ENCODE measurements at regions not wholly inside any gene's neighbourhood (a gene's known extent, or its start where the extent isn't known, plus 50 kb on each side); places are given as distances from the start of the nearest gene placed in this dataset.

- Histone ChIP-seq H3K4me3 (replicated peaks in 1 of 3; ENCODE audit: insufficient read depth in 1 of 3, low read depth in 2 of 3, low read length in 3 of 3) (no peak overlapping the region), H3K9me3 (ENCODE audit: low read length) (no peaks in the 10 kb centered on the region), H3K27ac (ENCODE audit: extremely low read length, insufficient read depth, low read length) (no peak overlapping the region), H3K79me2 (ENCODE audit: insufficient read depth, low read length) (no peaks in the 10 kb centered on the region), H4K20me1 (ENCODE audit: insufficient read depth, low read length) (no peaks in the 10 kb centered on the region), H2AFZ (ENCODE audit: low read length) (no peak overlapping the region), H3K4me1 (ENCODE audit: insufficient read depth, low read length) (no peaks in the 10 kb centered on the region), H3K4me2 (ENCODE audit: low read depth, low read length) (no peak overlapping the region), H3K9ac (ENCODE audit: insufficient read depth, low read depth, low read length) (no peak overlapping the region), H3K27me3 (ENCODE audit: control insufficient read depth in 1 of 2, insufficient read depth in 2 of 2, low read length in 2 of 2) (no peaks in the 10 kb centered on the region), H3K36me3 (replicated peaks in 1 of 2; ENCODE audit: control insufficient read depth in 1 of 2, insufficient read depth in 2 of 2, low read length in 2 of 2) (no peaks in the 10 kb centered on the region)
- ATAC-seq, result no peak
- ChIA-PET POLR2A (no interaction called here), CTCF (ENCODE audit: low intra/inter-chr PET ratio, low total read pairs) (no interaction called here)
- in situ Hi-C loops (cut with HindIII; ENCODE audit: extremely low pct_ligation_motif_present, low pct_unique_long_range_greater_than_20kb) (no loop called here), intact Hi-C loops (cut with micrococcal nuclease; ENCODE audit: unreplicated experiment) (no loop called here)
- FAIRE-seq, result no peak
- BruUV-seq (replicated peaks), result no TSS peak
- DNase-seq (ENCODE audit: low spot score), result no peak
- WGBS (ENCODE audit: low lambda C conversion rate), result 0% methylated on average over 3 of the region's 3 CpGs
- TF ChIP-seq KLF6 (CRISPR knock-in tag; IDR thresholded peaks at IDR 0.05) (no peak), RNF2 (conservative IDR thresholded peaks at IDR 0.05; ENCODE audit: low read depth) (no peak), GZF1 (CRISPR knock-in tag; IDR thresholded peaks at IDR 0.05) (no peak), TEAD3 (CRISPR knock-in tag; optimal IDR thresholded peaks at IDR 0.05; ENCODE audit: borderline replicate concordance) (no peak), EP300 (IDR thresholded peaks at IDR 0.05; ENCODE audit: low read depth in 2 of 2, low read length in 2 of 2) (no peak), EP300 (CRISPR knock-in tag; IDR thresholded peaks at IDR 0.05; ENCODE audit: borderline replicate concordance) (no peak), ZFP37 (CRISPR knock-in tag; IDR thresholded peaks at IDR 0.05; ENCODE audit: borderline replicate concordance) (no peak), NR2F2 (IDR thresholded peaks at IDR 0.05; ENCODE audit: borderline replicate concordance, low read depth) (no peak), BCL3 (CRISPR knock-in tag; IDR thresholded peaks at IDR 0.05) (no peak), RXRA (CRISPR knock-in tag; IDR thresholded peaks at IDR 0.05) (no peak), ZNF792 (CRISPR knock-in tag; IDR thresholded peaks at IDR 0.05) (no peak), DMTF1 (CRISPR knock-in tag; IDR thresholded peaks at IDR 0.05) (no peak), BHLHE40 (IDR thresholded peaks at IDR 0.05; ENCODE audit: low read length) (no peak), GRHL1 (CRISPR knock-in tag; conservative IDR thresholded peaks at IDR 0.05) (no peak), ZNF737 (CRISPR knock-in tag; IDR thresholded peaks at IDR 0.05; ENCODE audit: borderline replicate concordance) (no peak)
- TF ChIP-seq, protein P1, sequence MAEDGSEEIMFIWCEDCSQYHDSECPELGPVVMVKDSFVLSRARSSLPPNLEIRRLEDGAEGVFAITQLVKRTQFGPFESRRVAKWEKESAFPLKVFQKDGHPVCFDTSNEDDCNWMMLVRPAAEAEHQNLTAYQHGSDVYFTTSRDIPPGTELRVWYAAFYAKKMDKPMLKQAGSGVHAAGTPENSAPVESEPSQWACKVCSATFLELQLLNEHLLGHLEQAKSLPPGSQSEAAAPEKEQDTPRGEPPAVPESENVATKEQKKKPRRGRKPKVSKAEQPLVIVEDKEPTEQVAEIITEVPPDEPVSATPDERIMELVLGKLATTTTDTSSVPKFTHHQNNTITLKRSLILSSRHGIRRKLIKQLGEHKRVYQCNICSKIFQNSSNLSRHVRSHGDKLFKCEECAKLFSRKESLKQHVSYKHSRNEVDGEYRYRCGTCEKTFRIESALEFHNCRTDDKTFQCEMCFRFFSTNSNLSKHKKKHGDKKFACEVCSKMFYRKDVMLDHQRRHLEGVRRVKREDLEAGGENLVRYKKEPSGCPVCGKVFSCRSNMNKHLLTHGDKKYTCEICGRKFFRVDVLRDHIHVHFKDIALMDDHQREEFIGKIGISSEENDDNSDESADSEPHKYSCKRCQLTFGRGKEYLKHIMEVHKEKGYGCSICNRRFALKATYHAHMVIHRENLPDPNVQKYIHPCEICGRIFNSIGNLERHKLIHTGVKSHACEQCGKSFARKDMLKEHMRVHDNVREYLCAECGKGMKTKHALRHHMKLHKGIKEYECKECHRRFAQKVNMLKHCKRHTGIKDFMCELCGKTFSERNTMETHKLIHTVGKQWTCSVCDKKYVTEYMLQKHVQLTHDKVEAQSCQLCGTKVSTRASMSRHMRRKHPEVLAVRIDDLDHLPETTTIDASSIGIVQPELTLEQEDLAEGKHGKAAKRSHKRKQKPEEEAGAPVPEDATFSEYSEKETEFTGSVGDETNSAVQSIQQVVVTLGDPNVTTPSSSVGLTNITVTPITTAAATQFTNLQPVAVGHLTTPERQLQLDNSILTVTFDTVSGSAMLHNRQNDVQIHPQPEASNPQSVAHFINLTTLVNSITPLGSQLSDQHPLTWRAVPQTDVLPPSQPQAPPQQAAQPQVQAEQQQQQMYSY (CRISPR knock-in tag; IDR thresholded peaks at IDR 0.05), result no peak
- TF ChIP-seq, protein P2, sequence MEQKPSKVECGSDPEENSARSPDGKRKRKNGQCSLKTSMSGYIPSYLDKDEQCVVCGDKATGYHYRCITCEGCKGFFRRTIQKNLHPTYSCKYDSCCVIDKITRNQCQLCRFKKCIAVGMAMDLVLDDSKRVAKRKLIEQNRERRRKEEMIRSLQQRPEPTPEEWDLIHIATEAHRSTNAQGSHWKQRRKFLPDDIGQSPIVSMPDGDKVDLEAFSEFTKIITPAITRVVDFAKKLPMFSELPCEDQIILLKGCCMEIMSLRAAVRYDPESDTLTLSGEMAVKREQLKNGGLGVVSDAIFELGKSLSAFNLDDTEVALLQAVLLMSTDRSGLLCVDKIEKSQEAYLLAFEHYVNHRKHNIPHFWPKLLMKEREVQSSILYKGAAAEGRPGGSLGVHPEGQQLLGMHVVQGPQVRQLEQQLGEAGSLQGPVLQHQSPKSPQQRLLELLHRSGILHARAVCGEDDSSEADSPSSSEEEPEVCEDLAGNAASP (CRISPR knock-in tag; IDR thresholded peaks at IDR 0.05; ENCODE audit: borderline replicate concordance), result no peak
Measured at GRCh38 chr5:111562561-111562960, 50.2 kb upstream of the STARD4 start.
